ENCODE measurements at regions not wholly inside any gene's neighbourhood (a gene's known extent, or its start where the extent isn't known, plus 50 kb on each side); places are given as distances from the start of the nearest gene placed in this dataset.
"Not testable (repeated sequence)": the region's sequence is repeated elsewhere in the genome, so short reads cannot be mapped to it uniquely, and the experiment has no call there.

GRCh38 chr6:112667427-112667826 lies 320.3 kb downstream of the RFPL4B start:
- no peak for TF ChIP-seq ZFX (IDR thresholded peaks at IDR 0.05)
- TF ChIP-seq CTCF (conservative IDR thresholded peaks at IDR 0.05): no peak
- no peak overlapping the region for H3K27ac ChIP-seq

- TF ChIP-seq ZFX (IDR thresholded peaks at IDR 0.05) (no peak), CTCF (conservative IDR thresholded peaks at IDR 0.05) (no peak)
- no peak overlapping the region for H3K27ac ChIP-seq
Measured at GRCh38 chr6:112680091-112680490, 333.0 kb downstream of the RFPL4B start.

GRCh38 chr6:112682071-112682470 lies 334.9 kb downstream of the RFPL4B start:
- no peak for TF ChIP-seq ZFX (IDR thresholded peaks at IDR 0.05)
- TF ChIP-seq CTCF (conservative IDR thresholded peaks at IDR 0.05): no peak
- no peak overlapping the region for H3K27ac ChIP-seq

- TF ChIP-seq CTCF (conservative IDR thresholded peaks at IDR 0.05): no peak
- TF ChIP-seq ZFX (IDR thresholded peaks at IDR 0.05): no peak
- no peak overlapping the region for H3K27ac ChIP-seq
Measured at GRCh38 chr6:112683106-112683505, 336.0 kb downstream of the RFPL4B start.

- H3K27ac ChIP-seq: no peak overlapping the region
- TF ChIP-seq ZFX (IDR thresholded peaks at IDR 0.05) (no peak), CTCF (conservative IDR thresholded peaks at IDR 0.05) (no peak)
Measured at GRCh38 chr6:112683926-112684325, 336.8 kb downstream of the RFPL4B start.

GRCh38 chr6:112685521-112686220 lies 338.5 kb downstream of the RFPL4B start:
- H3K27ac ChIP-seq: not testable (repeated sequence)

- H3K27ac ChIP-seq: not testable (repeated sequence)
Measured at GRCh38 chr6:112688487-112689165, 341.5 kb downstream of the RFPL4B start.

- H3K27ac ChIP-seq: not testable (repeated sequence)
Measured at GRCh38 chr6:112689183-112689858, 342.2 kb downstream of the RFPL4B start.

Data from C4-2B (cell line).